ENCODE measurements at regions not wholly inside any gene's neighbourhood (a gene's known extent, or its start where the extent isn't known, plus 50 kb on each side); places are given as distances from the start of the nearest gene placed in this dataset.
A peak's percentile ranks its signal among the peaks of the same experiment; 100 is the strongest.
"Not testable (repeated sequence)": the region's sequence is repeated elsewhere in the genome, so short reads cannot be mapped to it uniquely, and the experiment has no call there.

DNA sequence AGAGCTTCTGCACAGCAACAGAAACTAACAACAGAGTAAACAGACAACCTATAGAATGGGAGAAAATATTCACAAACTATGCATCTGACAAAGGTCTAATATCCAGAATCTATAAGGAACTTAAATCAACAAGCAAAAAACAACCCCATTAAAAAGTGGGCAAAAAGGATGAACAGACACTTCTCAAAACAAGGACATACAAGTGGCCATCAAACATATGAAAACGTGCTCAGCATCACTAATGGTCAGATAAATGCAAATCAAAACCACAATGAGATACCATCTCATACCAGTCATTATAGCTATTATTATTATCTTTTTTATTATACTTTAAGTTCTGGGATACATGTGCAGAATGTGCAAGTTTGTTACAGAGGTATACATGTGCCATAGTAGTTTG lies 252.6 kb downstream of the PTGER3 start:
- DNase-seq (ENCODE audit: low spot score); in situ Hi-C loops (cut with HindIII; ENCODE audit: low sequenced_read_pairs): not testable (repeated sequence)

DNA sequence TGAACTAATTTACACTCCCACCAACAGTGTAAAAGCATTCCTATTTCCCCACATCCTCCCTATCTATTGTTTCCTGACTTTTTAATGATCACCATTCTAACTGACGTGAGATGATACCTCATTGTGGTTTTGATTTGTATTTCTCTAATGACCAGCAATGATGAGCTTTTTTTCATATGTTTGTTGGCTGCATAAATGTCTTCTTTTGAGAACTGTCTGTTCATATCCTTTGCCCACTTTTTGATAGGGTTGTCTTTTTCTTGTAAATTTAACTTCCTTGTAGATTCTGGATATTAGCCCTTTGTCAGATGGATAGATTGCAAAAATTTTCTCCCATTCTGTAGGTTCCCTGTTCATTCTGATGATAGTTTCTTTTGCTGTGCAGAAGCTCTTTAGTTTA lies 251.3 kb downstream of the PTGER3 start:
- in situ Hi-C loops (cut with HindIII; ENCODE audit: low sequenced_read_pairs): not testable (repeated sequence)

DNA sequence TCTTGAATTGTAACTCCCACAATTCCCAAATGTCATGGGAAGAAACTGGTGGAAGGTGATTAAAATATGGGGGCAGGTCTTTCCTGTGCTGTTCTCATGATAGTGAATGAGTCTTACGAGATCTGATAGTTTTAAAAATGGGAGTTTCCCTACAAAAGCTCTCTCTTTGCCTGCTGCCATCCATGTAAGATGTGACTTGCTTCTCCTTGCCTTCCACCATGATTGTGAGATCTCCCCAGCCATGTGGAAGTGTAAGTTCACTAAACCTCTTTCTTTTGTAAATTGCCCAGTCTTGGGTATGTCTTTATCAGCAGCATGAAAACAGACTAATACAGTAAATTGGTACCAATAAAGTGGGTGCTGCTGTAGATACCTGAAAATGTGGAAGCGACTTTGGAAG lies 245.0 kb downstream of the PTGER3 start:
- DNase-seq (ENCODE audit: low spot score); in situ Hi-C loops (cut with HindIII; ENCODE audit: low sequenced_read_pairs): not testable (repeated sequence)

More for the DNA sequence above, 251.3 kb downstream of the PTGER3 start:
- DNase-seq (ENCODE audit: low spot score): not testable (repeated sequence)

DNA sequence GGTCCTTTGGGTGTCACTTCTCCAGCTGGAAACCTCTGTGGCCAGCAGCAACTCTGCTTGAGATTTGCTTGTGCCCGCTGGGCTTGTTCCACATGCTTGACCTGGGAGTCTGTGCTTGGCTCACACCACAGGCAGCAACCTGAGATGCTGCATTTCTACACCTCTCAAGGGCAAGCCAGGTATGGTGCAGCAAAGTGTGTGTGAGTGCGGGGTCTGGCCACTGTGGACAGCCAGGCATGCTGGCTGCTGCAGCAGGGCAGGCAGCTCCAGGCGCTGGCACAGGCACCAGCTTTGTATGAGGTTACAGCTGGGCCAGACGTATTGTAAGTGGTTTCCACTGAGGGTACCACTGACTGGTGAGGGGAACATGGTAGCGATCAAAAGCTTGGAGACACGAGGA lies 242.0 kb downstream of the PTGER3 start:
- no peak for DNase-seq (ENCODE audit: low spot score)
- in situ Hi-C loops (cut with HindIII; ENCODE audit: low sequenced_read_pairs): no loop called here

DNA sequence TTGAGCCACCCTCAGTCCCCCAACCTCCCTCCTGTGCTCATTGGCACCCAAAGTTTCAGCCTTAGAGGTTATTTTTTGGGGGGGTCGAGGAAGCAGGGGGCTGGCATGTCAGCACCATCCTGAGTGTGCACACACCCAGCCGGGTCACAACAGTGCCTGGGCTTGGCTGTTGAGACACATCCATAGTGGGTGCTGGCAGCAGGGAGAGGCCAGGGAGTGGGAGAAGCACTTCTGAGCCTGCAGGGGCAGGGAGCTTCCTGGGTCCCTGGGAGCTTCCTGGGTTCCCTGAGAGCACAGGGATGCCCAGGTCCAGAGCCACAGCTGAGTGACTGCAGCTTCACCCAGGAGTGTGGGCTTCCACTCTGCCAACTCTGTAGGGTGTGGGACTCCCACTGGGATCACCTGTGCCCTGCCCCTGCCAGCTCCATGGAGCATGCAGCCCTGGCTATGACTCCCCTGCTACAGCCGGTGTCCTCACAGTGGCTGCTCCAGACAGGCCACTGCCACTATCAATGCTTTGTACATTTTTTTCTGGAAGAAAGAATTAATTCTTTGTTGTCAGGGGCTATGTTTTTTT lies 240.4 kb downstream of the PTGER3 start:
- in situ Hi-C loops (cut with HindIII; ENCODE audit: low sequenced_read_pairs): no loop called here

DNA sequence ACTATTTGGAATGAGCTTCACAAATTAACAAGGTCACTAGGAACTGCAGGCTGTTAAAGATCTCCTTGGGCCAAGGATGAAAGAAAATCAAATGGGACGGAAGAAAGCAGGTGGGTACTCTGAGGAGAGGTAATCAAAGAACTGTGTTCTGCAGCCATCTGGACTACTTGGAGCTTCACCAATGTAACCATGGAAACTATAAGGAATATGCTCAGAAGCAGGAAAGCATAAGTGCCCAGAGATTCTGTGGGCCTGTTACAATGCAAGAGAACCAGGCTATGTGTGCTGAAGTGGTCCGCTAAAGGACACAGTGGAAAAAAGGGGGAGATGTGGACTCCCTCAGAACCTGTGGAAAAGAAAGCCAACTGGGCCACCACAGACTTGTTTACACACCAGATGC lies 238.5 kb downstream of the PTGER3 start:
- DNase-seq (ENCODE audit: low spot score): peak; percentile 59
- in situ Hi-C loops (cut with HindIII; ENCODE audit: low sequenced_read_pairs): no loop called here

More for the DNA sequence above, 240.4 kb downstream of the PTGER3 start:
- DNase-seq (ENCODE audit: low spot score): no peak

DNA sequence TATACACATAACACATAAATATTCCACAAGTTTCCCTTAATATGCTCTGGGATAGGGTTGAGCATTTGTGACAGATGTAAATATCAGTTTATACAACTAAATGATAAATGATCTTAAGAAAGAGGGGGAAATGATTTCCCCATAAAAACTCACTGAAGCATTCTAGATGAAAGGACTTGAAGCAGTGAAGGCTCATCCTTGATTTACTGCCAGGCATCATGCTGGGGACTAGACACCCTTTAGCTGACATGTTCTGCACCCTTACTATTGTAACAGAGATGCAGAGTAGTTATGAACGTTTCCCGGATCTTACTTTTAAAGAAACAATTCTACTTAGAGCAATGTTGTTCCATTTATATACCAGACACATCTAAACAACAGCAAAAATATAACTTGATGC lies 235.8 kb downstream of the PTGER3 start:
- no peak for DNase-seq (ENCODE audit: low spot score)
- in situ Hi-C loops (cut with HindIII; ENCODE audit: low sequenced_read_pairs): no loop called here

DNA sequence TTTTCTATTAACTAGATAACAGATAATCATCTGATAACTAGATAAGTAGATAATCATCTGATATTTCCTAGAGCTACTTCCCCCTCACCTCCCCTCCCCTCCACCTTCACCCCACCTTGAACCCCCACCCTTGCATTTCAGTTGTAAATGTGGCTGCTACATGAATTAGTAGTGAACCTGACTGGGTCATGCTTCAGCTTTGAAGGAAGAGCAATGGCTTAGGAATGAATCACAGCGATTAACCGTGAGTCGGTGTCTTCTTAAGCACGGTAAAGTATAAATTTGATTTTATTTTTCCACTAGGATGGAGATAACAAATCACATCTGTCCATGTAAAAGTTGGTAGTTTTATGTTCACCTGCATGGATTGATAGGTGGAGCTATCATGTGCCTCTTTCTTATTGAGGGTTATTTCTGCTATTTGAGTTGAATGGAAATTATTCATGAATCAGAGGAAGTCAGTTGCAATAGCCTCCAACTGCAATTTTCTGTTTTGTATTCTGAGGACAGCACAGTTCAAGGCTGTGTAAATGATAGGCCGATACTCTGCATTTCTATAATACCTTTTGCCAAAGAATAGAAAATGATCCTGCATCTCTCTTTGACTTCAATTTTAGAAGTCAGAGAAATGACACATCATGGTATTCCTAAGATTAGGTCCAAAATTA lies 235.0 kb downstream of the PTGER3 start:
- in situ Hi-C loops (cut with HindIII; ENCODE audit: low sequenced_read_pairs): no loop called here
- DNase-seq (ENCODE audit: low spot score): no peak

DNA sequence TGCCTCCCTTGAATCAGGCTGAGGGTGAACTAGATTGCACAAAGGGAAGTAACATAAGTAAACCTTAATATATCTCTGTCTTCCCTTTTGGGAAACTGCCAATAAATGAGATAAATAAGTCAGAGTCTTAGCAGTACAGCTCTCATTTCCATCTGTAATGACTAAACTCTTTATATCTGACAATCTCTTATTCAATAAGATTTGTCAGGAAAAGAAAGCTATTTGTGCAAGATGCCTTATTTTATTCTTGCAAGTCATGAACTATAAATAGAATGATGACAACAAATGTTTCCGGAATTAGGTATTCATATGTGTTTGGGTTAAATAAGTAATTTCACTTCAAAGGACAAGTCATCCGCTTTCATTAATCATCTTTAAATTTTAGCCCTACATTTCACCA lies 229.2 kb downstream of the PTGER3 start:
- in situ Hi-C loops (cut with HindIII; ENCODE audit: low sequenced_read_pairs): no loop called here
- DNase-seq (ENCODE audit: low spot score): no peak

DNA sequence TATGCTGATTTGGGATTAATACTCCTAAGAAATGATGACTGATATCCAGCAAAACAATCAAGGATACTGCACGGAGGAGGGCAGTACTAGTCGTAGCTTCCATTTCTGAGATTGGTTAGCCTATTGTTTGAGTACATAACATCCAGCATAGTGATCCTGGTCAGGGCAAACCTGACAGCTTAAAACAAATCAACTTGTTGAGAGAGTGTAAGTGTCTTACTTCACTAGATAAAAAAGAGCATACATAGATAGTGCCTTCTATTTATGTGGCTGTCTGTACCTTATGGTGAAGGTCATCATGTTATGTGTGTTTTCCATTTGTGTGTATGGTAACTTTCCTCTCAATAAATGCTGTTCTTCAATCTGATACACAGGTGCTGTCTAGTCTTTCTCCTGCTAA lies 228.4 kb downstream of the PTGER3 start:
- in situ Hi-C loops (cut with HindIII; ENCODE audit: low sequenced_read_pairs): no loop called here
- no peak for DNase-seq (ENCODE audit: low spot score)

DNA sequence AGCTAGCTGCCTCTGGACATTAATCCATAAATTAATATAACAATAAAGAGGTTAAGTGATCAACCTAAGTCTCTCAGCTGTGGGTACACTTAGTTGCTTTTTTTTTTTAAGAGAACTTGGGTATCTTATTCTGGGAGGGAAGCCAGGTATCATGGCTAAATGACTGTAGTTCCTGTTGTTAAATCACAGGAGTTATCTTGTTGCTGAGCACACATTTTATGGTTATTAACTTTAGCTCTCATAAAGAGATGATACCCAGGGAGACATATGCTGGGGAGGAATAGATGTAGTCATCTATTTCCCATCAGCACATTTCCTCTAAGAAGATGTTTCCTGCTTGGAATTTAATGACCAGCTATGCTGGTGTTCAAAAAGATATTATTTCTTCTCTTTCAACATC lies 227.8 kb downstream of the PTGER3 start:
- in situ Hi-C loops (cut with HindIII; ENCODE audit: low sequenced_read_pairs): no loop called here
- DNase-seq (ENCODE audit: low spot score): no peak

DNA sequence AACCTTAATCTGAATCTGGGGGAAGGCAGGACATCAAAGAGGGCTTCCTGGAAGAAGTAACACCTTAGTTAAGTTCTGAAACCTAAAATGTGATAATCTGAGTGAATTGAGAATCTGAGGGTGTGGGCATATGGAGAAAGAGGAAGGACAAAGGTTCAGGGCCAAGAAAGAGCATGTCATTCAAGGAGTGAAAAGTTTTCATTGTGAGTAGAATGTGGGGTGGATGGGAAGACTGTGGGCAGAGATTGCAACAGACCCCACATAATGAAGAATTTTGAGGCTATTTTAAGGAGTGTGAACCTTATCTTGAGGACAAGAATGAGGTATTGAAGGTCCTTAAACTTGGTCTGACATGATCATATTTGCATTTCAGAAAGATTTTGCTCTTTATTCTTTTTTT lies 227.2 kb downstream of the PTGER3 start:
- in situ Hi-C loops (cut with HindIII; ENCODE audit: low sequenced_read_pairs): no loop called here

DNA sequence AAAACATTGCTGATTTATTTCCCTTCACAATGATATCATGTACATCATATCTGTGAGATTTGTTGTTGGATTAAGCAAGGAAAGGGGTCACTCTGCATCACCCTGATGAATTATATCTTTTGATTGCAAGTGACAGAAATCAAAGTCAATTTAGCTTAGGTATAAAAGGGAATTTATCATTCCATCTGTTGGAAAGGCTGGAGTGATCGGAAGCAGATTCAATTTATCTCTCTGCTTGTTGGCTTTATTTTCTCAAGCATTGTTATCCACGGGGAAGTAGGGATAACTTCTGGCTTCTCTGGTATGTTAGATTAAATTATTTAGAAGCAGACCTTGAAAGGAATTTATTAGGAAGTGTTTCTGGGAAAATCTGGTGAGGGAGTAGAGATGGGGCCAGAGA lies 226.6 kb downstream of the PTGER3 start:
- no peak for DNase-seq (ENCODE audit: low spot score)
- in situ Hi-C loops (cut with HindIII; ENCODE audit: low sequenced_read_pairs): no loop called here

More for the DNA sequence above, 227.2 kb downstream of the PTGER3 start:
- no peak for DNase-seq (ENCODE audit: low spot score)

DNA sequence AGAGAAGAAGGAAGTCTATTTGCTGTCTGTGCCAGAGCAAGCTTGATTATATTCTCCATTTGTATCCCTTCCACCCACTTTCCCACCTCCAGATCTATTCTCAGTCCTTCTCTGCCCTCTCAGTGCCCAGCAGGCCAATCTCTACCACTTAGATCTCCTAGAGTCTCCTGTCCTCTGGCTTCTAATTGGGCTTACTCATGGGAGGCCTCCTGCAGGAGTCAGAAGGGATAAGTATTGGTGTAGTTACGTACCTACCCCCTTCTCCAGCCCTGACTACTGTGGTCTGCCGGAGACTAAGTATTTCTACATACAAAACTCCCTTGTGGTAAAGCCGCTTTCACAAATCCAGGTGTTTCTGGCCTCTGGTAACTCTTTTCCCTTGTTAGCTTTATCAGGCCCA lies 221.2 kb downstream of the PTGER3 start:
- in situ Hi-C loops (cut with HindIII; ENCODE audit: low sequenced_read_pairs): no loop called here
- DNase-seq (ENCODE audit: low spot score): no peak

DNA sequence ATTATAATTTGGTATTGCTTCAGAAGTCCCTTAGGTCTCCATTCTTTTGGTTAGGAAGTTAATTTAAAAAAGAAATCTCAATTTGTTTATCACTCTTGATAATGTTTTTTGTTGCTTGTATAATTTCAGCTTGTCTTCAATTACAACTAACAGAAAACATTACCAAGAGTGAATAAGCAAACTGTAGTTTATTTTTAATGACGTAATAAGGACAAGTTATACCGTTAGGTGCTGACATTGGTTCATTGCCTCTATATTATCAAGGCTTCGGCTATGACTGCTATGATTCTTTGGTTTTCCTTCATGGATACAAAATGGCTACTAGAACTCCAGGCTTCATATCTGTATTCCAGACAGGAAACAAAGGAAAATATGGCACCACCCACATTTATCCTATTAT lies 220.6 kb downstream of the PTGER3 start:
- no peak for DNase-seq (ENCODE audit: low spot score)

DNA sequence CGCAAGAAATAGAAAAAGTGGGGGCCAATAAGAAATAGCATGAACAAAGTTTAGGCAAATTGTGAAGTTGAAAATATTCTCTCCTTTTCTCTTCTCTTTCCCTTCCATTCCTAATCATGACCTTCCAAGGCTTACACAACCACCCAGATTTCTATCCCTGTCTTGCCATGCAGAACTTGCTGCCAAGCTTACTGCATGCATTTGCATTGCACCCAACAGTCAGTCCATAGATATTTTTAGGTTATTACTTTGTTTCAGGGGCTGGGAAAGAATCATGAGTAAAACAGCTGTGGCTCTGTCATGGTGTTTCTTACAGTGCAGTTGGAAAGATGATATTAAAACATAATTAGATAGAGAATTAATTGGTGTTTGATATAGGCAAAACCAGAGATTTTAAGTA lies 219.4 kb downstream of the PTGER3 start:
- no peak for DNase-seq (ENCODE audit: low spot score)
- in situ Hi-C loops (cut with HindIII; ENCODE audit: low sequenced_read_pairs): no loop called here

More for the DNA sequence above, 220.6 kb downstream of the PTGER3 start:
- in situ Hi-C loops (cut with HindIII; ENCODE audit: low sequenced_read_pairs): no loop called here

DNA sequence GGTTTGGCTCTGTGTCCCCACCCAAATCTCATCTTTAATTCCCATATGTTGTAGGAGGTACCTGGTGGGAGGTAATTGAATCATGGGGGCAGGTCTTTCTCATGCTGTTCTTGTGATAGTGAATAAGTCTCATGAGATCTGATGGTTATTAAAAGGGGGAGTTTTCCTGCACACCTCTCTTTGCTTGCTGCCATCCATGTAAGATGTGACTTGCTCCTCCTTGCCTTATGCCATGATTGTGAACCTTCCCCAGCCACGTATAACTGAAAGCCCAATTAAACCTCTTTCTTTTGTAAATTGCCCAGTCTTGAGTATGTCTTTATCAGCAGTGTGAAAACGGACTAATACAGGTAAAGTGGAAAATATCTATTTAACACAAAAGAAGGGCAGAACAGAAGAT lies 213.3 kb downstream of the PTGER3 start:
- in situ Hi-C loops (cut with HindIII; ENCODE audit: low sequenced_read_pairs); DNase-seq (ENCODE audit: low spot score): not testable (repeated sequence)

DNA sequence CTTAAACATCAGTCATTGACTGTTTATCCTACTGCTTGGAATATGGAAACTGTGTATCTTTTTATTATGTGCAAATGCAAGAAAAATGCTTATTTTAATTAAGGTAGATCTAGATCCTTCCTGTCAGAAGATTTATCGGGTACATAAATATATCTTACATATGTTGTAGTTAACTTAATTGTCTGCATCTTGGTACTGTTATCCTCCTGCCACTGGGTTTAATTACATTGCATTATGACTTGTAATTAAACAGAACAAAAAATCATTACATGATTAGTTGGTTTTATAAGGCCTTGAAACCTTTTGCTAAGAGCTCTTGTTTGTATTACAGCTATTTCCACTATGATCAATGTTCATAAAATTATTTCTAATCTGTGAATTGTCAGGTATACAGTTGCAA lies 211.2 kb downstream of the PTGER3 start:
- in situ Hi-C loops (cut with HindIII; ENCODE audit: low sequenced_read_pairs): no loop called here
- DNase-seq (ENCODE audit: low spot score): no peak

DNA sequence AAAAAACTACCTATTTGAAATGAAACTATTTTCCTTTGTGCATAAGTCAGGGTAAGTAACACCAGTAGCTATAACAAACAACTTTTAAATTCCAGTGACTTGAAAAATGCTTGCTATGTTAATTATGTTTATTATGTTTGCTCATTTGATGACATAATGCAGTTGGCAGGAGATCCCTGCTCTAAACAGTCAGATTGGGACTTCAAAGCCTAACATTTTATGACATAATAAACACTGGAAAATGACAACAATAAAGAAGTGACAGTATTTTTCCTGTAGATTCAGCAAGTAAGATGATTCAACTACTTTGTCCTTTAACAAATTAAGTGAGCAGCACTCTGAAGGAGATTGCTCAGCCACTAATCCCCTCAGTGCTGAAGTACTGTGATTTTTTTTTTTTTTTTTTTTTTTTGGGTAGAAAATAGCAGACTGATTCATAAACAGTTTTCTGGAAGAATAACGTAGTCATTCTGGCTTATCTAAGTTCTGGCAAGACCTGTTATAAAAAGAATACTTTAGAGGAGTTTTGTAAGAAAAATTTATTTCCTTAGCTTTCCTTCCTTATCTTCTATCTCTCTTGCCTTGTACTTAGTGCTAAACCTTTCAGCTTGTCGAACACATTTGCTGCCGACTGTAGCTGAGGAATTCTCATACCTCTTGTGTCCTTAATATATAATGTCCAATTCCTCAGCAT lies 207.2 kb downstream of the PTGER3 start:
- in situ Hi-C loops (cut with HindIII; ENCODE audit: low sequenced_read_pairs): no loop called here
- no peak for DNase-seq (ENCODE audit: low spot score)

DNA sequence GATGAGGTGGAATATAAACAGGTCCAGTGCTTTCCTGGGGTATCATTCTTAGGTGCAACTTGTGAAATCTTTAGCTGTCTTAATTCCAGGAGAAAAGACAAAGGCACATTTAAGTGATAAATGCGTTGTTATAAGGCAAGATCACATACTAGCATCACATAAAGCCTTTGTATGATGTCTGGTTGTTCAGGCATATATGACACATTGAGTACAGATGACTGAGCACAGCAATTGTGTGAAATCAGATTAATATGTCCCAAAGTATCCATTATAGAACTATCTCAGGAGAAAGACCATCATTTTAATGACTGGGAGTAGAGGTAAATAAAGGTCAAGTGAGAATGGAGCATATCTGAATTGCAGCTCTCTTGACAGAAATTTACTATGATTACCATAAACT lies 205.1 kb downstream of the PTGER3 start:
- no peak for DNase-seq (ENCODE audit: low spot score)
- in situ Hi-C loops (cut with HindIII; ENCODE audit: low sequenced_read_pairs): no loop called here

DNA sequence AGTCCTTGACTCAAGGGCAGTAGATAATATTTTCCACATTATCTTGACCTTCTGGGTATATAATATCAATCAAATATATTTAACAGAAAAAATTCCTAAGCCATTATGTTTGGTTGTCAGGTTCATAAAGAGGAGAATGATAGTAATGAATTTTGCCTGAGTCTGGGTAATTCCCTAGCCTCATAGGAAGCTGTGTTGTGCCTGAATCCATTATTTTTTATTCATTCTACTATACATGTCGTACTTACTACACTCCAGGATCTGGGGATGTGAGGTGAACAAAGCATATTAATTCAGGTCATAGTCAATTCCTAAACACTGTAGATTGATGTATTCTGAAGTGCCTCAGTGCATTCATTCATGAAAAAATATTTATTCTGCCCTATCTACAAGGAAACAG lies 204.2 kb downstream of the PTGER3 start:
- DNase-seq (ENCODE audit: low spot score): no peak
- in situ Hi-C loops (cut with HindIII; ENCODE audit: low sequenced_read_pairs): no loop called here

All from G401 (cell line).